ENCODE measurements at regions not wholly inside any gene's neighbourhood (a gene's known extent, or its start where the extent isn't known, plus 50 kb on each side); places are given as distances from the start of the nearest gene placed in this dataset.

DNA sequence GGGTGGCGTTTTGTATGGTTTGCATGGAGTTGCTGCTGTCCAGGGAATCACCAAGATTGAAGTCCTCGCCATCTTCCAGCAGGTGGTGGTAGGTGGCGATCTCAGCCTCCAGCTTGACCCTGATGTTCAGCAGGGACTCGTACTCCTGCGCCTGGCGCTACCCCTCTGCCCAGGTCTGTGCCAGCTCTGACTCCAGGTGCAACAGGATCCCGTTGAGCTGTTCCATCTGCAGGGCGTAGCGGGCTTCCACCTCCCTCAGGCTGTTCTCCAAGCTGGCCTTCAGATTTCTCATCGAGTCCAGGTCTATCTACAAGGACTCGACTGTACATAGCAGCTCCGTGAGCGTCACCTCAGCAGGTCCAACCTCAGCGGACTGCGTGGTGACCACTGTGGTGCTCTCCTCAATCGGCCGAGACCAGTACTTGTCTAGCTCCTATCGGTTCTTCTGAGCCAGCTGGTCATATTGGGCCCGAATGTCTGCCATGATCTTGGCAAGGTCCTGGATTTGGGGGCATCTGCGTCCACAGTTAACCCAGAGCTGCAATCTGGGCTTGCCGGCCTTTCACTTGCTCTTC lies 1584.8 kb upstream of the ACO1 start:
- TF ChIP-seq POLR2AphosphoS5 (IDR thresholded peaks at IDR 0.05) = no peak
- TF ChIP-seq, protein P1, sequence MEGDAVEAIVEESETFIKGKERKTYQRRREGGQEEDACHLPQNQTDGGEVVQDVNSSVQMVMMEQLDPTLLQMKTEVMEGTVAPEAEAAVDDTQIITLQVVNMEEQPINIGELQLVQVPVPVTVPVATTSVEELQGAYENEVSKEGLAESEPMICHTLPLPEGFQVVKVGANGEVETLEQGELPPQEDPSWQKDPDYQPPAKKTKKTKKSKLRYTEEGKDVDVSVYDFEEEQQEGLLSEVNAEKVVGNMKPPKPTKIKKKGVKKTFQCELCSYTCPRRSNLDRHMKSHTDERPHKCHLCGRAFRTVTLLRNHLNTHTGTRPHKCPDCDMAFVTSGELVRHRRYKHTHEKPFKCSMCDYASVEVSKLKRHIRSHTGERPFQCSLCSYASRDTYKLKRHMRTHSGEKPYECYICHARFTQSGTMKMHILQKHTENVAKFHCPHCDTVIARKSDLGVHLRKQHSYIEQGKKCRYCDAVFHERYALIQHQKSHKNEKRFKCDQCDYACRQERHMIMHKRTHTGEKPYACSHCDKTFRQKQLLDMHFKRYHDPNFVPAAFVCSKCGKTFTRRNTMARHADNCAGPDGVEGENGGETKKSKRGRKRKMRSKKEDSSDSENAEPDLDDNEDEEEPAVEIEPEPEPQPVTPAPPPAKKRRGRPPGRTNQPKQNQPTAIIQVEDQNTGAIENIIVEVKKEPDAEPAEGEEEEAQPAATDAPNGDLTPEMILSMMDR (IDR thresholded peaks at IDR 0.05) = no peak
- TF ChIP-seq POLR2A (IDR thresholded peaks at IDR 0.05) = no peak

Measured in prostate gland (tissue), 2 donors.